DND-41 (cell line): ENCODE measurements at regions not wholly inside any gene's neighbourhood (a gene's known extent, or its start where the extent isn't known, plus 50 kb on each side); places are given as distances from the start of the nearest gene placed in this dataset.

ENCODE experiments used
- ATAC-seq: fragments of 200-7000 bp; cut with Tn5 transposase; 3 replicates; pipeline ENCODE4 v1.9.1; 2021; ENCODE audit warnings: low read depth; ENCODE audit not compliant: insufficient read depth
- DNase-seq: peaks from one replicate; pipeline ENCODE4 v3.0.0-alpha.2; 2020
- H2AFZ ChIP-seq: 2 replicates; pipeline ENCODE4 v1.6.0; 2012; ENCODE audit warnings: low read depth, low read length
- H3K27ac ChIP-seq: 2 replicates; pipeline ENCODE4 v1.5.1; 2012; ENCODE audit warnings: low read length, inconsistent platforms
- H3K27me3 ChIP-seq: fragments of 200-600 bp; sonication (generic); 2 replicates; pipeline ENCODE4 v1.6.0; 2012; ENCODE audit warnings: low read length, mild to moderate bottlenecking, inconsistent platforms; ENCODE audit not compliant: insufficient read depth, poor library complexity
- H3K36me3 ChIP-seq: 2 replicates; pipeline ENCODE4 v1.5.1; 2012; ENCODE audit warnings: low read length, inconsistent platforms; ENCODE audit not compliant: insufficient read depth
- H3K4me1 ChIP-seq: 2 replicates; pipeline ENCODE4 v1.5.1; 2012; ENCODE audit warnings: mild to moderate bottlenecking, low read length; ENCODE audit not compliant: insufficient read depth
- H3K4me2 ChIP-seq: 2 replicates; pipeline ENCODE4 v1.6.0; 2012; ENCODE audit warnings: mild to moderate bottlenecking, moderate library complexity, low read length, inconsistent platforms; ENCODE audit not compliant: insufficient read depth
- H3K4me3 ChIP-seq, 2 experiments: fragments of 200-600 bp in 1 of 2; shearing (Covaris generic) in 1 of 2; 2 replicates each; pipeline ENCODE4 v1.5.1; 2012 to 2016; ENCODE audit warnings: inconsistent platforms in 2 of 2, low read length in 2 of 2, mild to moderate bottlenecking in 2 of 2, low read depth in 1 of 2, moderate library complexity in 1 of 2
- H3K79me2 ChIP-seq: 2 replicates; pipeline ENCODE4 v1.6.0; 2012; ENCODE audit warnings: low read length, inconsistent platforms; ENCODE audit not compliant: insufficient read depth
- H3K9ac ChIP-seq: 2 replicates; pipeline ENCODE4 v1.6.0; 2012; ENCODE audit warnings: low read depth, mild to moderate bottlenecking, inconsistent platforms, low read length, moderate library complexity
- H3K9me3 ChIP-seq: 2 replicates; pipeline ENCODE4 v1.5.1; 2012; ENCODE audit warnings: low read length, moderate library complexity, mild to moderate bottlenecking, inconsistent platforms; ENCODE audit not compliant: insufficient read depth, severe bottlenecking
- H4K20me1 ChIP-seq: 2 replicates; pipeline ENCODE4 v1.6.0; 2012; ENCODE audit warnings: low read length; ENCODE audit not compliant: insufficient read depth
- EZH2 ChIP-seq: IDR thresholded peaks from 3 replicates; pipeline ENCODE4 v1.6.1; 2012; ENCODE audit warnings: borderline replicate concordance, low read depth, mild to moderate bottlenecking, moderate library complexity, low read length, inconsistent platforms; ENCODE audit not compliant: severe bottlenecking
- TF ChIP-seq, protein P1 (sequence below): IDR thresholded peaks from 2 replicates; pipeline ENCODE4 v1.5.1; 2012; ENCODE audit warnings: borderline replicate concordance, low read length, moderate library complexity, mild to moderate bottlenecking; ENCODE audit not compliant: poor library complexity, severe bottlenecking; ENCODE audit errors: extremely low read depth

DNA sequence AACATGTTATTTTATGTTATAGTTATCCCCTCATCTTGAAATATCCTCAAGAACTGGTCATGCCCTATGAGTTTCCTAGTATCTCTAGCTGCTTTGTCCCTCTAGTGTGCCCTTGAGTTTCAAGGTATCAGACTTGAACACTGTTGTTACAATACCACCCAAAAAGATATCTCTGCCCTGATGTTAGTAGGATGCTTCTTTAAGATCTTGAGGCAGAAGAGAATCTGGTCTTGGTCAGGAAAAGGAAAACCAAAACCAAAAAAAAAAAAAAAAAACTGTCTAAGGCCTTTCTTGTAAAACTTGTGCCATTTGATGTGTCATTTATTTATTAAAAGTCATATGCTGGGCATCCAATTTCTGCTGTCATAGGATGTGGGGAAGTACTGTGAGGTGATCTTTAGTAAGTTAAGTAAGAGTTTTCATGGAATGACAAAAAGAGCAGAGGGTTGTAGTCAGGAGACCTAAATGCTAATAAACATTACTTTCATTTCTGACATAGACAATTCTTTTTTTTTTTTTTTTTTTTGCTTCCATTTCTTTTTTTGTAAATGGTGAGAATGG is 229.7 kb downstream of the NECTIN3 start:
- Histone ChIP-seq H3K36me3 (no peaks in the 10 kb centered on the region), H3K27ac (peak overlapping the region; percentile 78), H3K9ac (peak overlapping the region; percentile 23; the same call in 1 of the 2 replicates), H3K4me2 (peak overlapping the region; percentile 42), H3K4me3 (no peak overlapping the region), H3K79me2 (no peaks in the 10 kb centered on the region), H4K20me1 (no peaks in the 10 kb centered on the region), H3K4me1 (peaks cover 74% of the 10 kb centered on the region), H3K9me3 (no peaks in the 10 kb centered on the region), H3K27me3 (no peaks in the 10 kb centered on the region), H2AFZ (no peak overlapping the region)
- DNase-seq (no peak), ATAC-seq (peak; percentile 70)
- no peak for TF ChIP-seq EZH2
- TF ChIP-seq, protein P1, sequence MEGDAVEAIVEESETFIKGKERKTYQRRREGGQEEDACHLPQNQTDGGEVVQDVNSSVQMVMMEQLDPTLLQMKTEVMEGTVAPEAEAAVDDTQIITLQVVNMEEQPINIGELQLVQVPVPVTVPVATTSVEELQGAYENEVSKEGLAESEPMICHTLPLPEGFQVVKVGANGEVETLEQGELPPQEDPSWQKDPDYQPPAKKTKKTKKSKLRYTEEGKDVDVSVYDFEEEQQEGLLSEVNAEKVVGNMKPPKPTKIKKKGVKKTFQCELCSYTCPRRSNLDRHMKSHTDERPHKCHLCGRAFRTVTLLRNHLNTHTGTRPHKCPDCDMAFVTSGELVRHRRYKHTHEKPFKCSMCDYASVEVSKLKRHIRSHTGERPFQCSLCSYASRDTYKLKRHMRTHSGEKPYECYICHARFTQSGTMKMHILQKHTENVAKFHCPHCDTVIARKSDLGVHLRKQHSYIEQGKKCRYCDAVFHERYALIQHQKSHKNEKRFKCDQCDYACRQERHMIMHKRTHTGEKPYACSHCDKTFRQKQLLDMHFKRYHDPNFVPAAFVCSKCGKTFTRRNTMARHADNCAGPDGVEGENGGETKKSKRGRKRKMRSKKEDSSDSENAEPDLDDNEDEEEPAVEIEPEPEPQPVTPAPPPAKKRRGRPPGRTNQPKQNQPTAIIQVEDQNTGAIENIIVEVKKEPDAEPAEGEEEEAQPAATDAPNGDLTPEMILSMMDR, result no peak

DNA sequence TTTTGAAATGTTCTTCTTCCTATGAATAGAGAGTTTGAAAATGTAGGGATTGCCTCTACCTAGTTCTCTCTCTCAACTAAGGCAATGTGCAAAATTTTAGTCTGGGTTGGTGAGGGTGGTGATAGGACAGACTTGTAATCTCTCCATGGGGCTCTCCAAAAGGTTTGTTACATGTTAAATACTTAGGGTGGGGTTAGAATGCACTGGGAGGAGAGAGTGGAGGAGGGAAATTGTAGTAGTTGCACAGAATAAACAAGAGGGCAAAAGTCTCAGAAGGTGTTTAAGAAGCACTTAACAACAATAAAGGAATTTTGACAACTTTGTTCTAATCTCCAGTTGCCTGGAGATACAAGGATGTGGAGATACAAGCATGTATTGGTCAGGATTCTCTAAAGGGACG is 230.4 kb downstream of the NECTIN3 start:
- H3K9ac ChIP-seq, result no peak overlapping the region; the same call in 1 of the 2 replicates
- ATAC-seq (no peak), DNase-seq (no peak)
- TF ChIP-seq, protein P1, result no peak
- no peak for TF ChIP-seq EZH2
- no peaks in the 10 kb centered on the region for H3K9me3 ChIP-seq
- no peaks in the 10 kb centered on the region for H3K27me3 ChIP-seq
- H2AFZ ChIP-seq, result no peak overlapping the region
- H3K79me2 ChIP-seq, result no peaks in the 10 kb centered on the region
- H3K4me2 ChIP-seq, result no peak overlapping the region
- H3K4me3 ChIP-seq, result no peak overlapping the region
- no peaks in the 10 kb centered on the region for H3K36me3 ChIP-seq
- peaks cover 76% of the 10 kb centered on the region for H3K4me1 ChIP-seq
- peak overlapping the region; percentile 78 for H3K27ac ChIP-seq
- no peaks in the 10 kb centered on the region for H4K20me1 ChIP-seq

DNA sequence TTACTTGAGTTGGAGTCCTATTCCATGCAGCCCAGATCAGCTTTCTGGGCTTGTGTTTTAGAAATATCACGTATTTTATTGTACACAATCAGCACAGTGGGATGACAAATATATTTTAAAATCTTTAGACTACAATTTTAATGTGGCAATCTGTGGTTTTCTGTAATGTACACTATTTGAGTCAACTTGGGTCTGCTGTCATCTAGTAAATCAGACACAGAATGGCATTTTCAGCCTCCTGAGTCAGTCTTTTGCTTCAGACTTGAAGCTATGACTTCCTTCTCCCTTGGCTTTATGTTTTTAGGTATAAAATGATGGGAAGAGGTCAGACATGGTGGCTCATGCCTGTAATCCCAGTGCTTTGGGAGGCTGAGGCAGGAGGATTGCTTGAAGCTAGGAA is 232.1 kb downstream of the NECTIN3 start:
- H2AFZ ChIP-seq, result 0 out of 2 replicates have a peak overlapping the region, but pooled peaks have one; percentile 12
- H3K36me3 ChIP-seq, result no peaks in the 10 kb centered on the region
- H3K4me1 ChIP-seq, result peaks cover 91% of the 10 kb centered on the region
- no peaks in the 10 kb centered on the region for H4K20me1 ChIP-seq
- no peak for ATAC-seq
- H3K4me2 ChIP-seq, result no peak overlapping the region
- H3K9ac ChIP-seq, result no peak overlapping the region
- no peaks in the 10 kb centered on the region for H3K79me2 ChIP-seq
- H3K4me3 ChIP-seq, result no peak overlapping the region
- TF ChIP-seq, protein P1, result no peak
- TF ChIP-seq EZH2, result no peak
- H3K27me3 ChIP-seq, result no peaks in the 10 kb centered on the region
- DNase-seq, result no peak
- H3K27ac ChIP-seq, result peak overlapping the region; percentile 57
- no peaks in the 10 kb centered on the region for H3K9me3 ChIP-seq

DNA sequence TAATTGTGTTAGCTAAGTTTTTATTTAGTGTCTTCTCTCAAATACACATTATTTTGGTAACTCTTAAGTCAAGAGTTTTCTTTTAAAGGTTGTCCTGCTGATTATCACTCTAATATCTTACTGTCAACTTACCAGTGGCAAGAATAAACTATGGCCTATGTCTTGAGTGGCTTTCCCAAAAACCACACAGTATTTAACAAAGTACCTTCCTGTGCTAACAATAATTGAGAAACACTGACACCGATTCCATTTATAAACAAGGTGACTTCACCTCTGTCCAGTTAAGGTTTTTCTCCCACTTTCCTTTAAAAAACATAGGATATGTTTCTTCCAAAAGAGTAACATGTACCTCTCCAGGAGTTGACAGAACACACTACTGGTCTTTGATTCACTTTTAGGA is 234.3 kb upstream of the CD96 start:
- no peak overlapping the region for H2AFZ ChIP-seq
- H3K27ac ChIP-seq, result no peak overlapping the region; the same call in 1 of the 2 replicates
- no peak for TF ChIP-seq EZH2
- TF ChIP-seq, protein P1, result no peak
- no peaks in the 10 kb centered on the region for H3K79me2 ChIP-seq
- peaks cover 91% of the 10 kb centered on the region for H3K4me1 ChIP-seq
- DNase-seq (no peak), ATAC-seq (no peak)
- H3K9me3 ChIP-seq, result no peaks in the 10 kb centered on the region
- H3K9ac ChIP-seq, result no peak overlapping the region
- no peaks in the 10 kb centered on the region for H3K27me3 ChIP-seq
- H3K36me3 ChIP-seq, result no peaks in the 10 kb centered on the region
- no peaks in the 10 kb centered on the region for H4K20me1 ChIP-seq
- no peak overlapping the region for H3K4me2 ChIP-seq
- no peak overlapping the region for H3K4me3 ChIP-seq
